Activated CD4-positive, alpha-beta T cell treated with anti-CD3 and anti-CD28 coated beads for 4 hours (primary cell): ENCODE measurements at regions not wholly inside any gene's neighbourhood (a gene's known extent, or its start where the extent isn't known, plus 50 kb on each side); places are given as distances from the start of the nearest gene placed in this dataset.

Experiments used
- DNase-seq, 2 donors: peaks; one replicate each; pipeline ENCODE4 v3.0.0-alpha.2; 2020

- DNase-seq: no peak
These were observed 78.4 kb upstream of the WNT4 start for GRCh38 chr1:22221233-22221780.

GRCh38 chr1:22222723-22223122 is 79.8 kb upstream of the WNT4 start:
- no peak for DNase-seq

GRCh38 chr1:22223176-22223575 is 80.3 kb upstream of the WNT4 start:
- no peak for DNase-seq

- DNase-seq: no peak
These were observed 81.2 kb upstream of the WNT4 start for GRCh38 chr1:22224091-22224490.

- DNase-seq: no peak
These were observed 81.7 kb upstream of the WNT4 start for GRCh38 chr1:22224631-22225030.

GRCh38 chr1:22225858-22226589 is 83.1 kb upstream of the WNT4 start:
- DNase-seq: no peak

GRCh38 chr1:22228074-22228473 is 85.2 kb upstream of the WNT4 start:
- DNase-seq: no peak

GRCh38 chr1:22228505-22228911 is 85.6 kb upstream of the WNT4 start:
- no peak for DNase-seq

- DNase-seq: no peak
These were observed 86.5 kb upstream of the WNT4 start for GRCh38 chr1:22229379-22229778.

- no peak for DNase-seq
These were observed 88.2 kb upstream of the WNT4 start for GRCh38 chr1:22231068-22231593.

- no peak for DNase-seq
These were observed 89.2 kb upstream of the WNT4 start for GRCh38 chr1:22231995-22232690.

- DNase-seq: no peak
These were observed 90.3 kb upstream of the WNT4 start for GRCh38 chr1:22233222-22233621.

GRCh38 chr1:22234476-22235030 is 91.7 kb upstream of the WNT4 start:
- DNase-seq: no peak

- DNase-seq: no peak
These were observed 93.3 kb upstream of the WNT4 start for GRCh38 chr1:22236166-22236565.

- DNase-seq: no peak
These were observed 94.0 kb upstream of the WNT4 start for GRCh38 chr1:22236900-22237299.

- DNase-seq: no peak
These were observed 94.7 kb upstream of the WNT4 start for GRCh38 chr1:22237433-22238093.

GRCh38 chr1:22238356-22239224 is 95.7 kb upstream of the WNT4 start:
- no peak for DNase-seq

GRCh38 chr1:22239378-22239777 is 96.5 kb upstream of the WNT4 start:
- no peak for DNase-seq

- no peak for DNase-seq
These were observed 98.4 kb upstream of the WNT4 start for GRCh38 chr1:22241250-22241649.

- DNase-seq: no peak
These were observed 98.9 kb upstream of the WNT4 start for GRCh38 chr1:22241811-22242210.

- no peak for DNase-seq
These were observed 102.3 kb upstream of the WNT4 start for GRCh38 chr1:22245100-22245650.

- DNase-seq: no peak
These were observed 102.8 kb upstream of the WNT4 start for GRCh38 chr1:22245726-22246125.
